Stimulated activated CD4-positive, alpha-beta T cell treated with anti-CD3 and anti-CD28 coated beads, Interleukin-4, amount 100 ng/mL, for 4 hours (primary cell): ENCODE measurements at regions not wholly inside any gene's neighbourhood (a gene's known extent, or its start where the extent isn't known, plus 50 kb on each side); places are given as distances from the start of the nearest gene placed in this dataset.

Source experiments
- DNase-seq, 2 experiments: peaks; one replicate each; pipeline ENCODE4 v3.0.0-alpha.2; 2020

DNA sequence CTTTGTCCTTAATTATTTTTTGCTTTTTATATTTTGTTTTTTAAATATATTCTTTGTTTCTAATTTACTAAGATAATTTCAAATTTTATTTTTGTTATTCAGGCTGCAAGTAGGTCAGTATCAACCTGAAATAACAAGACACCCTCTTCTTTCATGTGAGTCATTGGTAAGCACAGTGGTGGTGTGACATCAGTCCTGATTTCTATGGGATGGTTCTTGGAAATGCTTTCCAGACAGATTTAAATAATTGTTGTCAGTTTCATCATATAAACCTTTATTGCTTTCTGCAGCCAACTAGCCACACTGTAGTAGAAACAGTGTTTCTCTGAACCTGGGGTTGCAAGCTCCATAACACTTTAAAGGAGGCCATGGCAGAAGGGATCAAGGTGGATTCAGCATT lies 157.5 kb upstream of the C21orf91 start:
- no peak for DNase-seq

DNA sequence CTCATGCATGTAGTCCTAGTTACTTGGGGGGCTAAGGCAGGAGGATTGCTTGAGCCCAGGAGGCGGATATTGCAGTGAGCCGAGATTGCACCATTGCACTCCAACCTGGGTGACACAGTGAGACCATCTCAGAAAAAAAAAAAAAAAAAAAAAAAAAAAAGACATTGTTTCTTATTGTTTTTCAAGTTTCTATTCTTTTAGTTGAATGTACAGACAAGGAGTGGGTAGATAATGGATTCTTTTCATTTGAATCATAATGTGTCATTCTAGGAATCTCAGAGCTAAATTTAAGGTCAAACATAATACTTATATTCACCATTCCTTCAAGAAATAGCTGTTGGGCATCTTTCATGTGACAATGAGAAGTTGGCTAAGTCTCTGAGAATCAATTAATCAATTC lies 157.0 kb upstream of the C21orf91 start:
- DNase-seq = no peak

DNA sequence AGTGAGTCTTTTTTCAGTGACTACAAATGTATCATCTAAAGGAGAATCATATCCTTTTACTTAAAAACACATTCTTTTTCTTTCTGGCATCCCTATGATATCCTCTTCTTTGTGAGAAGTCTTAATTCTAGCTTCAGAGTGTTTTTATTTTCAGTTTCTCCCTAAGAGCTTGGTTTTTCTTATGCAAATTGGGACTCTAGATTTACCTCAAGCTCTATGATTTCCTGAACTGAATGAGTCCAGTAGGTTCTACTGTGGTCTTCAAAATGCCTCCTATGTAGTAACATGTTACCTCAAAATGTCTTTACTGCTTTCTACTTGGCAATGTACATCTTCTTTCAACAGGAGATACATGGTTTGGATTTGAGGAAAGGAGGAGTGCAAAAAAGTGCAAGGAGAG lies 148.2 kb upstream of the C21orf91 start:
- DNase-seq = no peak

DNA sequence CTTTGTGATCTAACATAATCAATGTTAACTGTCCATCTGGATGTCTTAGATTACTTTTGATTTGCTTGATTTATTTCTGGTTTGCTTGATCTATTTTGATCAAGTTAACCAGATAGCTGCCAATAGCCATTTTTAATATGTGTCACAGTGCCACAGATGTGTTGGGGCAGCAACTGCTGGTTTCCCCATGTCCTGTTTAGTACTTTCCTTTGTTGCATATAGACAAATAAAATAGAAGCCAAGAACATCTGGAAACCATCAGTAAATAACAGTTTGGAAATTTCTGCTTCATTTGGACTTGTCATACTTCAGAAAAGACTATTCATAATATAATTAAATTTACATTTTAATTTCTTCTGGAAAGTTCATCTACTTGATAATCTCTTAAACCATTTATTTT lies 145.6 kb upstream of the C21orf91 start:
- no peak for DNase-seq

DNA sequence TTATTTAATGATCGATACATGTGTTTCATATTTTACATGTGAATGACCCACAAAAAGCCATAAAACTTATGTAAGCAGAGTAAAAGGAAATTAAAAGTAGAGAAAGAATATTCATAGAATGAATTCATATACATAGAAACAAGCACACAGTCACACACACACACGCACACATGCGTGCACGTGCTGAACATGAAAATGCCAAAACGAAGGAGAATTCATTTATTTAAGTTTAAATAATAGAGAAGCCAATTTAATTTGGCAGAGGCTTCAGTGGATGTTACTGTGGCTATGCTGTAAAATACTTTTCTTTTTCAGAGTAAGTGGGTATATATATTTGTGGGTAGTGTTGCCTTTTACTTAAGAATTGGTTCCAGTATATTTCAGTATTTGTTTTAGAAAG lies 145.0 kb upstream of the C21orf91 start:
- no peak for DNase-seq

GRCh38 chr21:17950591-17950990 lies 131.4 kb upstream of the C21orf91 start:
- DNase-seq = no peak

DNA sequence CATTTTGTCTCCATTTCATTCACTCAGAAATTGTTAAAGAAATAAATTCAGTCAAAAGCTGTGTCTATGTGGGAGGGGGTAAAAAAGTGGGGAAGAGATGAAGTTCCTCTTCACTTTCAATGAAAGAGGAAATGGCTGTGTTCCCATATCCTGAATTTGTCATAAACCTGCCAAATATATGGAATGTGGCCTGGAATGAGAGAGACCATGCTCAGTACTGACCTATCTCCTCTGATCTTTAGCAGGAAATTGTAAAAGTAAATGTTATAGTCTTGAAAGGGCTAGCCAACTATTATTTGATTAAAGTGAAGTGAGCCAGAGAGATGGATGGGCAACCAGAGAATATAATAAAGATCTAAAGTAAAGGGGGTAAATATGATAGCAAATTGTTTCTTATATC lies 130.3 kb upstream of the C21orf91 start:
- DNase-seq = no peak

- no peak for DNase-seq
Observed at GRCh38 chr21:17947531-17947930, 128.4 kb upstream of the C21orf91 start.

DNA sequence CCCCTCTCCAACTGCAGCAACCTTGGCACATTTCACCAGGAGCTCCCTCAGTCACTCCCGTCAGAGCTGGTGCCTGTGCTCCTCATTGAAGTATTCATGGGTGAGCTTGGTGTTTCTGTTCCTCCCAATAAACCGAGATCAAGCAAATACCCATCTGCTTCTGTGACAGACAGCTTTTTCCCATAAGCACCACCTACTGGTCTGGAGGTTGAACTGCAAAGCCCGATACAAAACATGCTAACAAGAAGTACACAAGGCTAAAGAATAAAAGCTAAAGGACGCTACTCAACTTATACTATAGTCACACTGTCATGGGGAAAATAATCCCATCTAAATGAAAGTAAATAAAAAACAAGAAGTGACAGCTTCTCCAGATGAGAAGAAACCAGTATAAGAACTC lies 111.9 kb upstream of the C21orf91 start:
- DNase-seq = no peak

- DNase-seq = no peak
Observed at GRCh38 chr21:17930093-17930492, 110.9 kb upstream of the C21orf91 start.

- DNase-seq = no peak
Observed at GRCh38 chr21:17929510-17929909, 110.4 kb upstream of the C21orf91 start.

DNA sequence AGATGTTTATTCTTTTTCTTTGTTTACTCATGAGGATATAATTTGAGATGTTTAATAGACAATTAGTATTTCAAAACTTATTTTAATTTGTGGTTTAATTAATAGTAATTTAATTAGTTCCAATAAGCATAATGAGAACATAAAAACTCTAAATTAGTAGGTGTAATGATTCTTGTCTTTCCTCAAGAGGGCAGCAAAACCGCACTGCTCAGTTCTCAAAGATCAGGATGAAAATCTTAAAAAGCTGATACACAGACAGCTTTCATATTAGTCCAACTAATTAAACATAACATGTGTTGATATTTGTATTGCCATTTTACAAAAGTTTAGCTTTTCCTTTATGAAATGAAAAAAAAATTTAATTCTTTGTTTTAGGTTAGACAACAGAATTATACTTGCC lies 106.7 kb upstream of the C21orf91 start:
- DNase-seq = no peak

GRCh38 chr21:17925000-17925610 lies 105.9 kb upstream of the C21orf91 start:
- DNase-seq = peak; percentile 10 to 25

GRCh38 chr21:17921579-17922530 lies 102.7 kb upstream of the C21orf91 start:
- DNase-seq = no peak

- no peak for DNase-seq
Observed at GRCh38 chr21:17915976-17916375, 96.8 kb upstream of the C21orf91 start.

DNA sequence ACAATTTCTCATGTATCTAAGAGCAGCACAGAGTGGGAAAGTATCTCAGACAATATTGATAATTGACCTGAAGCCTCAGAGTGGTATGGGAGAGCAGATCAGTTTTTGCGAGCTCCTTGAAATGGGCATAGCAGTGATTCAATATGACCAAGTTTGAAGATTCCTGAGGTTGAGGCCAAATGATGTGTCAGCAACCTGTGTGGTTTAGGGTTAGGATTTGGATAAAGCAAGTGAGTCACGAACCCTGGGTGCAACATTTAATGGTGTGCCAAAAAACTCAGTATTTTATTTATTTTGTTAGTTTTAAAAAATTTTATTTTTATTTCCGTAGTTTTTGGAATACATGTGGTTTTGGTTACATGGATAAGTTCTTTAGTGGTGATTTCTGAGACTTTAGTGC lies 92.5 kb upstream of the C21orf91 start:
- DNase-seq = no peak

- no peak for DNase-seq
Observed at GRCh38 chr21:17903929-17904639, 84.9 kb upstream of the C21orf91 start.

GRCh38 chr21:17903029-17903806 lies 84.1 kb upstream of the C21orf91 start:
- DNase-seq = no peak

DNA sequence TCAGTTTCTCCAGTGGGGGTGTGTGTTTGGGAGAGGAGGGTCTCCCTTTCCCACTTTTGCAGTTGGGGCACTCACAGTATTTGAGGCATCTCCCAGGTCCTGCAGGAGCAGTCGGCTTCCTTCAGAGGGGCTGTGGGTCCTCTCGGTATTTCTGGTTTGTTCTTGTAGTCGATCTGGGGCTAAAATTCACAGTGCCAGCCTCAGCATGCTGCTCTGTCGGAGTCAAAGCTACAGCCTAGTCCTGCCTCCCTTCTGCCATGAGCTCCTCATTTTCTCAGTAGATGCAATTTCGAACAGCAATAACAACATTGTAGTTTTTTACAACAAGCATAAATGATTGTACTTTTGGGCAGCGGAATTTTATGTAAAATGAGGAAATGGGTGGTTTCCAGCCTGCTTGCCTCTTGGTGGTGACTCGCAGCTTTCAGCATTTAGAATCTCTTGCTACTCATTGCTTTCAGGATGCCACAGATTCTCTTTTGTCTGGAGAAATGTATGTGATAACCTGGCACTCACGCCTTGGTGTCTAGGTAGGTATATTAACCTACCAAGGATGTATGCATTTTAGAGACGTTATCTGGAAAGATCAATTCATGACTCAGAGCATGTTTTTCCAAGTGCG lies 82.4 kb upstream of the C21orf91 start:
- DNase-seq = no peak

GRCh38 chr21:17900990-17901385 lies 81.8 kb upstream of the C21orf91 start:
- no peak for DNase-seq

- DNase-seq = no peak
Observed at GRCh38 chr21:17900281-17900989, 81.3 kb upstream of the C21orf91 start.

- DNase-seq = no peak
Observed at GRCh38 chr21:17889171-17889570, 70.0 kb upstream of the C21orf91 start.
